HG02642 (cell line): ENCODE measurements at regions not wholly inside any gene's neighbourhood (a gene's known extent, or its start where the extent isn't known, plus 50 kb on each side); places are given as distances from the start of the nearest gene placed in this dataset.
"Not testable (repeated sequence)": the region's sequence is repeated elsewhere in the genome, so short reads cannot be mapped to it uniquely, and the experiment has no call there.

Experiments used
- ATAC-seq: cut with Tn5 transposase; IDR thresholded peaks from one replicate; pipeline ENCODE4 v1.9.1; 2021; ENCODE audit warnings: mild to moderate bottlenecking; ENCODE audit not compliant: unreplicated experiment, poor library complexity

GRCh38 chr11:121914508-121915059 lies 201.4 kb downstream of the BLID start:
- no peak for ATAC-seq

- no peak for ATAC-seq
Observed at GRCh38 chr11:121909596-121909995, 206.4 kb downstream of the BLID start.

- ATAC-seq: no peak
Observed at GRCh38 chr11:121907379-121907778, 208.6 kb downstream of the BLID start.

GRCh38 chr11:121904148-121904547 lies 211.9 kb downstream of the BLID start:
- ATAC-seq: peak; percentile 48

- ATAC-seq: no peak
Observed at GRCh38 chr11:121901886-121902285, 214.1 kb downstream of the BLID start.

GRCh38 chr11:121901417-121901816 lies 214.6 kb downstream of the BLID start:
- ATAC-seq: not testable (repeated sequence)

- ATAC-seq: no peak
Observed at GRCh38 chr11:121899520-121899919, 216.5 kb downstream of the BLID start.

- no peak for ATAC-seq
Observed at GRCh38 chr11:121898903-121899302, 217.1 kb downstream of the BLID start.

GRCh38 chr11:121895919-121896318 lies 220.1 kb downstream of the BLID start:
- no peak for ATAC-seq

- ATAC-seq: no peak
Observed at GRCh38 chr11:121894581-121894980, 221.4 kb downstream of the BLID start.

- ATAC-seq: no peak
Observed at GRCh38 chr11:121892863-121893262, 223.2 kb downstream of the BLID start.

- no peak for ATAC-seq
Observed at GRCh38 chr11:121892131-121892681, 223.8 kb downstream of the BLID start.

- no peak for ATAC-seq
Observed at GRCh38 chr11:121890946-121891515, 225.0 kb downstream of the BLID start.

GRCh38 chr11:121890377-121890776 lies 225.6 kb downstream of the BLID start:
- ATAC-seq: no peak

GRCh38 chr11:121889931-121890330 lies 226.1 kb downstream of the BLID start:
- no peak for ATAC-seq

- no peak for ATAC-seq
Observed at GRCh38 chr11:121889186-121889585, 226.8 kb downstream of the BLID start.

GRCh38 chr11:121887976-121888557 lies 227.9 kb downstream of the BLID start:
- ATAC-seq: no peak

GRCh38 chr11:121887569-121887968 lies 228.4 kb downstream of the BLID start:
- ATAC-seq: no peak

GRCh38 chr11:121886996-121887395 lies 229.0 kb downstream of the BLID start:
- ATAC-seq: no peak

GRCh38 chr11:121886005-121886734 lies 229.8 kb downstream of the BLID start:
- no peak for ATAC-seq

- ATAC-seq: no peak
Observed at GRCh38 chr11:121884626-121885025, 231.4 kb downstream of the BLID start.
